ENCODE measurements at regions not wholly inside any gene's neighbourhood (a gene's known extent, or its start where the extent isn't known, plus 50 kb on each side); places are given as distances from the start of the nearest gene placed in this dataset.
"Not testable (repeated sequence)": the region's sequence is repeated elsewhere in the genome, so short reads cannot be mapped to it uniquely, and the experiment has no call there.

DNA sequence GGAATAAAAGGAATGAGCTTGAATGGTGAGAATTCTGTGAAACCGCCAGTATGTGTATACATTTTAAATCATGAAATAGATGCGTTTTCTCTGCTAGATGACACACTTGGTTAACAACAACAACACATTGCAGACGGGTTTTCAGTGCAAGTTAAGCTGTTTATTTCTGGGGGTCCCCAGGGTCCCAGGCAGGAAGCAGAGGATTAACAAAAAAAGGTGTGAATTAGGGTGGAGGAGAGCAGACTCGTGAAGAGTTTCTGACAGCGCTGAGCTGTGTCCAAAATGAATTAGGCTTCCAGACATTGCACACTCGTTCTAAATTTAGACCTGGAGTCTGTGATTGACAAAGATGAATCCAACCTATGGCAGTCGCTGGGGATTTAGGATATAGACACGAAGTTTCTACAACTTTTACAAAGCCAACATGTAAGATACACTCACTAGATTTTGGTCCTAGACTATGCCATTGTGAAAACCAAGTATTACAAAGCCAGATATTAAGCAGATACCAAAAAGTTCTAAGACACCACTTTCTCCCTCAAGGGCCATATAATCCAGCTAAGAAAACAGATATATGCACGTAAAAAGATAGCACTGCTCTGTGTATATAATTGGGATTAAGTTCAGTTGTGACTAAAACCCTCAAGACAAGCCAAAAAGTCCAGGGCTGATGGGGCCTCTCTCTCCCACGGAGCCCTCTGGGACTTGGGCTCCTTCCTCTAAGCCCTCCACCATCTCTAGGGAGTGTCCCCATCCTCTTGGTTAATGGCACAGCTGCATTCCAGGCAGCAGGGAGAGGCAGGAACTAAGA lies 120.2 kb downstream of the ACAA2 start:
- DNase-seq, result no peak

DNA sequence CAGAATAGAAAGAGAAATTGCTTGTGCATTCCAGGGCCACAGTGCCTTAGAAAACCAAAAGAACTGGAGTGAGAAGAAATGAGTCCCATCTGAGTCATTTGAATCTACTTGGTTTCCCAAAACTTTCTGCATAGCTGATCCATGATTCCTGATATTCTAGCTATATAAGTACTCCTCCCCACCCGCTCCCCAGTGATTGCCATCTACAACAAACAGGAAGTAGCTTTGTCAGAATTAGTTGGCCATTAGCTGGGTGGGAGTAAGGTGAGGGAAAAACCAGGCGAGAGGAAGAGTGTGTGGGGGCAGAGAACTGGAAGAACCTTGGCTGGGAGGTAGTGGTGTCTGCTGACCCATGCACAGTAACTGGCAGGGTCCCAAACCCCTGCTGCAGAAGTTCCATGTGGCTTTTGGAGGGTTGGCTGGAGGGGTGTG lies 122.1 kb downstream of the ACAA2 start:
- no peak for DNase-seq

DNA sequence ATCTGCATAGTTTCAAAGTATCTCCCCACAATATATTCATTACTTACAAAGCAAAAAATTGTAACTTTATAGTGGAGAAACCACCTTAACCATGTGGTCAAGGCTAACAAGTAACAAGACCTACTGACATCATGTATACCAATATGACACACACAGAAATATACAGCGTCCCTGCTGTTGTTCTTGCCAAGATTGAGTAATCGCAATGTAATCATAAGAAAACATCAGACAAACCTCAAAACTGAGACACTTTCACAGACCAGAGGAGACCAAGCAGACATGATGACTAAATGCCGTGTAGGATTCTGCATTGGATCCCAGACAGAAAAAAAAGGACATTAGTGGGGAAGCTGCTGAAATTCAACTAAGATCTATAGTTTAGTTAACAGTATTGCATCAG lies 123.0 kb downstream of the ACAA2 start:
- no peak for DNase-seq

DNA sequence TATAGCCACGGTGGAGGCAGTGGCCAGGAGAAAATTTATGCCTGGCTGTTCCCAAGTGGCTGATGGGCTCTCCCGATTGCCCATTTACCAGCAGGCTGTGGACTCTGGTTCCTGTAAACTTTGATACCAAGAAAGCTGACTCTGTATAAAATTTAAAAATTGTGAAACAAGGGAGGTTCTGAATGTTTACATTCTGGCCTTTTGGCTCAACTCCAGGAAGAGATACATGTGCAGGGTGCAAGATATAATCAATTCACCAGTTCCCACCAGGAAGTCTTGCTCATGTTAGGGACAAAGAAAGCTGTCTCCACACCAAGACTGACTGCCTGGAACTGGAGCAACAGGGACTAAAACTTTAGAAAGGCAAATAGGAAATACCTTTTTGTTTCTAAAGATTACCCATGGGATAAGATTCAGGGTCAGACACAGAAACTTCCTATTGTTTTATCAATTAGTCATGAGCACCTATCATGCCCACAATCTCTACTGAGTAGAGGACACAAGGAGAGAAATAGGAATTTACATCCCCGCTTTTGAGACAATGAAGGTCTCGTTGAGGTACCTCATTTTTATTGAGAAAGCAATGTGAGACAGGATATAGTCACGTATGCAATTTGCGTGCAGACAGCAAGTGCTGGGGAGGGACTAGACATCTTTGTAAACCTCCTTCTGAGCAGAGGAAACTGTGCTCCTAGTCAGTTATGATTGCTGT lies 123.5 kb downstream of the LIPG start:
- DNase-seq, result no peak

DNA sequence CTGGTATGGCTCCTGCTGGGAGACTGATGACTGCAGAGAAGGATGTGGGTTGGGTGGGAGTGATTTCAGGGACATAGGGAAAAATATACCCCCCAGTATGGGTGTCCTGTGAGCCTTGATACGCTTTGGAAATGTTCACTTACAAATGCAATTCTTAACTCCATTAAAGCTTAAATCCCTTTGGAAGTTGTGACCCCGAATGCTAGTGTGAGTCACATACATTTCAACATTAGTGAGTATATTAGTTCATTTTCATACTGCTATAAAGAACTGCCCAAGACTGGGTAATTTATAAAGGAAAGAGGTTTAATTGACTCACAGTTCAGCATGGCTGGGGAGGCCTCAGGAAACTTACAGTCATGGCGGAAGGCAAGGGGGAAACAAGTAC lies 120.9 kb downstream of the LIPG start:
- not testable (repeated sequence) for DNase-seq

DNA sequence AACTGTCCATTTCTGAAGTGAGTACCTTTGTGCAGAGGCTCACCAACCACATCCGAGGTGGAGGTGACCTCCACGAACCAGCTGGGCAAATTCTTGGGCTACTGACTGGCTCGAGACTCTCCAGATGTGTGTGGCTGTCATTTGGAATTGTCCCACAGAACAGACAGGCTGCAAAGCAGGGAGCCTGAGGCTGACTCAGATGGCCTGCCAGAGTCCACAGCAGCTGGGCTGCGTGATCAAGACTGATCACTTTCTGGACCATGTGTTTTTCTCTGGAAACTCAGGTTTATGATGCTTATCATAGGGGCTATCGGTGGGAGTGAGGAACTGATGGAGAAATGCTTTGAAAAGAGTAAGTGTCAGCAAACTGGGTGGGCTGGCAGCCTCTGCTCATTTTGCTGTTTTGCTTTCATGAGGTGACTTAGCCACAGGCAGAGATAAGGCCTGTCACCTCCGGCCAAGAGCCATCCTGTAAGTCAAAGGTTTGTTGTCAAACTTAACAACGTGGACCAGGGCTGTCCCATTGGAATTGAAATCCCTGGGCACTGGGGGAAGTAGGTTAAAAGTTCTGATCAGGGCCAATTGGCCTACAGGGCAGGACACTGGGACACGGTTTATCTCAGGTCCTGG lies 120.4 kb downstream of the LIPG start:
- no peak for DNase-seq

DNA sequence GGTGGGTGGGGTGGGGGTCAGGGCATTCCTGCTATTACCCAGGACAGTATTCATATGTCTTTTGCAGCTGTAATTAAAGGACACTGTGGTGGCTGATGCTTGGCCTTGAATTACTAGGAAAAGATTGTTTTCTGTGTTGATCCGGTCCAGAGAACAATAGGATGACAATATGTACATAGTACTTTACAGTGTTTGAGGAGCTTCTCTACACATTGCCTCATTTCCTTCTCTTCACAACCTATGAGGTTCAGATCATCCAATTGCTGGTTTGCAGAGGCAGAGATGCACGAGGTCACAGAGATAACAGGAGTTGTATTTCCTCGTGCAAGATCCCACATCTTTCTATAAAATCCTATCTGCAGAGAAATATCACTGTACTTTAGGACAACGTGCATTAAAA lies 119.5 kb downstream of the LIPG start:
- DNase-seq, result no peak

DNA sequence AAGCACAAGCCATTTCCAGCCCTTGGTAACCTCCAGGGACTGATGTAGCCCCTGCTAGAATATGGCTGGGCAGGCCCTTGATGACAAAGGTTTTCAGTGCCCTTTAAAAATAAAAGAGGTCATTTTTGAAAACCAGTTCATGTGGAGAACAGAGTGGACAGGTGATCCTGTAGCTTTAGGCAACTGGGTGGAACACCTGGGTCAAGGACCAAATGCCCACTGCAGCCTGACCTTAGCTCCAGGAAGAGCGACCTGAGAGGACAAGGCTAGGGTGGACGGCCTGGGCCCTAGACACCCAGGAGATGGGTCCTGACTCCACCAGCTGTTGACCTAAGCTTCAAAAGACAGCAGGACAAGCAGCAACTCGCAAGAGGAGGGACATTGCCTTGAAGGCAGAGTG lies 116.6 kb downstream of the LIPG start:
- DNase-seq, result no peak

DNA sequence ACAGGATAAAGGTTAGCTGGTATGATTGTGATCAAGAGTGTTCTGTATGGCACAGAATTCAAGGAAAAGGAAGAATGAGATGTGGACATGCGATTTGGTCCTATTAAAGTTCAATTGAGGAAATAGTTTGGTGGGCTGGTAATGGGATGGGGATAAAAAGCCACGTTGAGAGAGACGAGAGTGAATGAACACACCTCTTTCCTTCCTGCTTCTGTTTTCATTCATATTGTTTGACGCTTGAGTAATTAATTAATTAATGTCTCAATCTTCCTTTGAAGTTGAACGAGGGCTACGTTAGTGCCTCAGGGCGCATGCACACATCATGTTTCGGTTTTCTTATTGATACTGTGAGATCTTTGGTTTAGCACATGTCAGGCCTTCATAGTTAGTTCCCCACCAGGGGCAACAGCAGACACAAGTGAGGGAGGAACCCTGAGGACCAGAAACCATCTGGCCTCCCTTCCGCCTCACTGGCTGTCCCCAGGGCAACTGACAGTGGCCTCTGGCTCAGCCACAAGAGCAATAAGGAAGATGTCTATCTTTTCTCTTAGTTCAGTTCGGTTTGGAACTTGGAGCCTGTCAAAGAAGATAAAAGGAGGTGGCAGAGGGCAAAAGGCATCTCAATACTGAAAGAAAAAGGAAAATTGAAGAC lies 116.0 kb downstream of the LIPG start:
- DNase-seq, result no peak

DNA sequence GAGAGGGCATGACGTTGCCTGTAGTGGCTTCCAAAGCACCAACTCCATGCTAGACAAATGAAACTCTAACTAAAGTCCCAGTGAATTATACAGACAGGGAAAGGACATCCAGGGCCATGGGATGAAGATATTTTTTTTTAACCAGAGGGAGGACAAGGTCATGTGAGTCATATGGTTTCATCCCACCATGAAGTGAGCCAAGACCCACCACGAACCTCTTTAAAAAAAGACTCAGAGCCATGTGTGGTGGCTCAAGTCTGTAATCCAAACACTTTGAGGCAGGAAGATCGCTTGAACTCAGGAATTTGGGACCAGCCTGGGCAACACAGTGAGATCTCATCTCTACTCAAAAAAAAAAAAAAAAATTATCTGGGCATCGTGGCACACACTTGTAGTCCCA lies 115.2 kb downstream of the LIPG start:
- no peak for DNase-seq

DNA sequence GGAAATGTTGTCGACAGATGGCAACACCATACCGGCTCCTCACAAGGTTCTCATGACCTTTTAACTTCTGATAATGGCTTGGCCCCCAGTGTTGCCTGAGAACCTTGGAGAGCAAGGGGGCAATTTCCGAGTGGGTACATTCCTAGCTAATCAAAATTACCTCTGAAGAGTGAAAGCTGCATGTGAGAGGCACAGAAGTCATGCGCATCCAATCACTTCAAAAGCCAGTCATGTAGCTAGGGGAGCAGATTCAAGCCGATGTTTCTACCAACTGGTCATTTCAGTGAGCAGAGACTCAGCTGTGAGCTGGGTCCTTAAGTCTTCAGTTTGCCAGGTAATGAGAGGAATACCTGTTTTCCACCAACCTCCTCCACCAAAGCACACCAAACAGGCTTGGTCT lies 111.4 kb downstream of the LIPG start:
- DNase-seq, result no peak

DNA sequence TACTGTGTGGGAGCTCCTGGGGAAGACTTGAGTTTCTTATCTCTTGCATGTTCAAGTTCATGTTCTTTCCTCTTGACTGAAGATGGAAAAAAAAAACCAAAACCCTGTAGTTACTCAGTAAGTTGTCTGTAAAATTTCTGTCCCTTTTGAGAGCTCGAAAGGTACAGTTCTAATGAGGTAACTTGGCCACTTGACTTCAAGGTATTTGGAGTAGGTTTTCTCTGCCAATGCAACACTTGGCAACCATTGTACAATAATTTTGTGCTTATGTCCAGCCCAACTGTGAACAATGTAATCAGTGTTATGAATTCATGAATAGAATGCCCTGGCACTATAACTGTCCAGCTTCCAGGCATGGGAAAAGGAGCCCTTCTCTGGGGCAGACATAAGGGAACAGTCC lies 111.0 kb downstream of the LIPG start:
- DNase-seq, result no peak

DNA sequence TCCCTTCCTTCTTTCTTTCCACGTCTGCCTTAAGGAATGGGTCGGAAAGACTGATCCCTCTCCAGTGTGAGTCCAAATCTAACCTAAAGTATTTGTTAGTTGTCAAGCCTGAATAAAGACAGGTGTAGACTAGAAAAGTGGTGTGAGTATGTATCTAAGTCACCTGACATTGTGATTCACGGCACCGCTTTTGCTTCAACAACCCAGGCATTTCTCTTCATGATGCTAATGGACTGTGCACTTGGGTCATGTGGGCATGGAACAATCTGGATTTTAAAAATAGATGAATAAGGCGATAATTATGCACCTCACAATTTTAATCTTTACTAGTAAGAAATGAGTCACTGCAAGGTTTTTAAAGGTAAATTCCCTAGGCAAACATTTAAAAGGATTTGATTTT lies 107.5 kb downstream of the LIPG start:
- no peak for DNase-seq

DNA sequence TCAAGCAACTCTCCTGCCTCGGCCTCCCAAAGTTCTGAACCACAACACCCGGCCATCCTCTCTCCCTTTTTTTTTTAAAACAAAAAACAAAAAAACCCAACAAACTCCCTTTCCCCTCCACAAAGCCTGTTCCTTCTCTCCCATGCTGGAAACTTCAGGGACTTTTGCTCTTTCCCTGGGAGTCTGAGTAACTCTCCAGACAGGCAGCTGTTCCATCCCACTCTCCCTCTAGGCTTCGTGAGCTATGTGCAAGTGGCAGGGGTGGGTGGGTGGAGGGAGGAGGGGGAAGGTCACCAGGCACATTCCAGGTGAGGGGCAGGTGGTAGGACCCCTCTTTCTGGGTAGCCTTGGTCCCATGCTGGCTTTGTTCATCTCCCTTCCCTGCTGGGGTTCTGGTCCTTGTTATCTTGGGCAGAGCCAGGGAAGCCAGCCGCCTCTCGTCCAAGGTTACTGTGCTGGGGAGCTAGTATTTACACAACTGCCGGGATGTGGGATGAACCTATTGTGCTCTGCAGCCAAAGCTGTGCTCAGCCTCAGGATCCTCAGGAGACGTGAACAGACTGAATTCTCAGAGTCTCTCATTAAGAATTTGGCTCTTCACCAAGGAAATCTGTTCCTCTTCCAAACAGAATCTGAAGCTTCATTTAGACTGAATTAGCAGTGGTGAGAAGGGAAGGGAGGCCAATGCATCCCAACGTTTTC lies 106.9 kb downstream of the LIPG start:
- DNase-seq, result no peak

DNA sequence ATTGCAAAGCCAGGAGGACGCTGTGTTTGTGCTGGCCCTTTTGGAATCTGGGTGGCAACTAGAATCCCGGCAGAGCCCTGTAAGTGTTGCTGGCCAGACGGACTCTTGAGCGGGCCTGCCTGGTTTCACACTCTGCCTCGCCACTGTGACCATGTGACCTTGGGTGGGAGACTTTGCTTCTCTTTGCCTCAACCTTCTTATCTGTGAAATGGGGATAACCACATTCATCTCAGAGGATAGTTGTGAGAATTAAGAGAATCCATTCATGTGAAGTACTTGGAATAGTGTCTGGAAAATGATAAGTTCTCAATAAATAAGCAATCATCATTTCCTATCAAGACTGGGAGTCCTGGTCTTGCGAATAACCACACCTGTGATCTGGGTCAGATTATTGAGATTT lies 105.6 kb downstream of the LIPG start:
- no peak for DNase-seq

DNA sequence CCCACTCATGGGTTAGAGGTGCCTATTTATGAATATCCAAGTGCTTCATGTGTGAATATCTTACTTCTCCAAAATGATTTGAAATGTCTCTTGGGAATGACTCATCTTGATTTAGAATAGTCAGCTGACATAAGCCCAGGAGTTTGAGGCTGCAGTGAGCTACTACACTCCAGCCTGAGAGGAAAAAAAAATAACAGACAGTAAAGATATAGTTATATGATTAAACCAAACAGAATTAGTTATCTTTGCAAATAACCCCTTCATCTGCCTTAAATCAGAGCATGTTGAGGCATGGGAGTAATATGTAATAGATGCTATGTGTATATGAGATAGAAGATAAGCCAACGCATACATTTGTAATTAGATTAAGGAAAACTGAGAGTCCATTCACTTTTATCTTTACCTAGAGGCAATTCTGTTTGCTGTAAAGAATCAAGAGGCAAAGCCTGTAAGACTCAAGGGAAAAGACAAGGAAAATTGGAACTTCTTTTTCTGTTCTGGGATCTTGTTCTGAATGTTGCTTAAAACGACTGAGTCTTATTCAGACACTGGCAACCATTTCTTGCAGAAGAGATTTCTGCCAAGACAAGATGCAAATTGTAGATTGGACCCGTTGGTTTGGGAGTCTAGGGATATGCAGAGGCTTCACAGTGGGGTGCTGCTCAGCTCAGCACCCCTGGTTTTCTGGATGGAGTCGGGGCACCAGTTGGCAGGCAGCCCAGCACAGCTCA lies 104.4 kb downstream of the LIPG start:
- DNase-seq, result no peak

DNA sequence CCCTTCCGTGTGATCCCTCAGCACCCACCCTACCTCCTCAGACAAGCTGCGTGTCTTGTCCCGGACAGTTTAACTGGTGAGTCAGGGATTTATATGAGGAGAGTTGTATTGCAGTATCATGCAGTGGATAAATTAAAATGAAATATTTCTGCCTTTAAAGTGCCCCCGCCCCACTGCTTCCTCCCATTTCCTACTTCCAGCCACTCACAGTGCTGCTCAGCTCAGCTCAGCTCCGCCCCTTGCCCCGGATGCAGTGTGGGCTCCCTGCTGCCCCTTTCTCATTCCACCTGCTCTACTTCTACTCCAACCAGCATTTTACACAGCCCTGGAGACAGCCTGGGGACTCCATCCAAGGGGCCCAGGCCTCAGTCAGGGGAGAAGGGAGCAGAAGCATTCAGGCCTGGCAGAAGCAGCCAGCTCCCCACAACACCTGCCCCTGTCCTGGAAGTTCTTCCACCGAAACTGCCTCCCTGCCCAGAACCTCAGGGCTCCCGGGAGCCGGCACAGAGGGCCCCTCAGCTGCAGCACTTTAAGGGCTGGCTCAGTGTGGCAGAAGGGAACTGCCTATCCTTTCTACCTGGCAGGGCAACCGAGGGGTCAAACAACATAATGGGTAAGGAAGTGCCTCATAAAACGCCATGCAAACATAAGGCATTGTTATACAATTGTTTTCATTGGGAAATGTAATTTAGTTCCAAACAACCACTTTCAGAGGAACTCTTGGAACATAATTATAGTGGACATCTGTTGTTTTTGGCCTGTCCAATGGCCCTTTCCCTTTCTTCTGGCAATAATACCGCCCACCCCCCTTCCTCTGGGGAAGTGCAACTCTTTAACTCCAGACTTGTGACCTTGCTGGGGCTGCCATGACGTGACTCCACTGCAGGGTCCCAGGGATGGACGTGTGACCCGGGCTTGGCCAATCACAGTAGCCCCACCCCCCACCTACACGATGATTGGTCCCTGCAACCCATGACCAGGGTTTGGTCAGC lies 102.3 kb downstream of the LIPG start:
- no peak for DNase-seq

DNA sequence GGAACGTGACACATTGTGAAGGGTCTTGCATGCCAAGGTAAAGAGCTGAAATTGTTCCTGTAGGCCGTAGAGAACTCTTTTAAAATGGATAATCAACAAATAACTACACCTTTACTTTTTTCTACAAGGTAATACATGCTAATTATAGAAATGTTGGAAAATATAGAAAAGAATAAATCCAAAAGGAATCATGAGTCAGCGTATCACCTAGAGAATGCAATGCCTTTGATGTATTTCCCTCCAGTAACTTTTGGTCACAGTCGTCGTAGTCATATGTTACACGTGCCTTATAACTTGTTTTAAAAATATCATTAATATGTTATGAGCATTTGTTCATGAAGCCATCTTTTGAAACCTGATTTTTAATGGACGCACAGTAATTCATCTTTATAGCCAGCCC lies 100.6 kb downstream of the LIPG start:
- DNase-seq, result no peak

DNA sequence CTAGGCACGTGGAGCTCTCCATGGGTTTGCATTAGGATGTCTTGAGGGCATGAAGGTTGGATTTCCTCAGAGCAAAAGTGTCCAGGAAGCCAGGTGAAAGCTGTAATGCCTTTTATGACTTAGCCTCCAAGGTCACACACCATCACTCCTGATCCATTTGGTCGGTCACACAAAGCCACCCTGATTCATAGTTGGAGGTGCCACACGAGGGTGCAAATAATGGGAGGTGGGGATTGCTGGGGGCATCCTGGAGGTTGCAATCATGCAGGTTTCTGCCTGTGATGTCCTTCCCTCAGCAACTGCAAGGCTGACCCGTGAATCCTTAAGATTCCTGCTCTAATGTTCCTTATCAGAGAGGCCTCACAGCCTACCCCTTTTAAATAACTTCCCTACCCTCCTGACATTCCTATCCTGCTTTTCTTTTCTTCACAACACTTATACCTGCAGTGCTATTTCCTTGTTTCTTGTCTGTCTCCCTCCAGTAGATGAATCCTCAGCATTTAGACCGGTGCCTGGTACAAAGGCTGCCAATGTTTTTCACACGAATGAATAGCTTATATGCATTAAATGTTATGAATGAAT lies 97.1 kb downstream of the LIPG start:
- DNase-seq, result no peak

DNA sequence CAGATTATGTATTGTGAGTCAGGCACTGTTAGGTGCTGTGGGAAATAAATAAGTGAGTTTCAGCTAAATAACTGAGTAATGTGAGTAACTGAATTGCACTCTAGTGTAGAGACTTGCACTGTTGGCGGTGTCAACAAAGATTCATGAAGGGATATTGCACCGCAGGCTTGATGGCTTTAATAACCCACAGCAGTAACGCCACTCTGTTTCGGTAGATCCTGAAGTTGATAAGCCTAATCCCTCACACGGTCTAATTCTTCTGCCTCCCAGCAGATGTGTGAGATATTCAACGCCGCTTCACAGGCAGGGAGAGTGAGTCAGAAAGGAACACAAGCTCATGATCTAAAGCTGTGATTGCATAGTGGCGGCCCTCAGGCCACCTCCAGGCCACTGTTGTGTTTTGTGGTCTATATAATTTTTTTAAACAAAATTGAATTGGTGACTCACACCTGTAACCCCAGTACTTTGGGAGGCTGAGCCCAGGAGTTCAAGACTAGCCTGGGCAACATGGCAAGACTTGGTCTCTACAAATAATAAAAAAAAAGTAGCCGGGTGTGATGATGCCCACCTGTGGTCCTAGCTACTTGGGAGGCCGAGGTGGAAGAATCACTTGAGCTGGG lies 94.3 kb downstream of the LIPG start:
- peak; percentile 5 for DNase-seq

Data from activated CD4-positive, alpha-beta T cell treated with anti-CD3 and anti-CD28 coated beads for 48 hours (primary cell).